ENCODE measurements at regions not wholly inside any gene's neighbourhood (a gene's known extent, or its start where the extent isn't known, plus 50 kb on each side); places are given as distances from the start of the nearest gene placed in this dataset.

DNA sequence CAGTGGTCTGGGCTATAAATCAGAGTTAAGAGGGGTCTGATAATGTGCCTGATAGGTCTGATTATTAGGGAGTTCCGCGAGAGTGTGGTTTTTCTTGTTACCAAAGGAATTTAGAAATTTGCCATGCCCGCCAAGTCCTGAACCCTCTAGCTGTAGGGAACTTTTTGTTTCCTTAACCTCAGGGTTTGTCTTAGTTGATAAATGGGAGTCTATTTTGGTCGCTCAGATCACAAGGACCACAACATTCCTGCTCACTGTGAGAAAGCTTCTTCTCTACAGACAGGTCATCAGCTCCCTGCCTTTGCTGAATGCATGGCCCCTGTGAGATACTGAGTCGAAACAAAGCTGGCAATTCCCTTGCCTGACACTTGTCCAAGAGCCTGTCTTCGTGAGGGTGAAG, 497.8 kb downstream of the HS3ST4 start:
- no peak for DNase-seq

- DNase-seq, result no peak
Measured at GRCh38 chr16:26194526-26194925, 502.8 kb downstream of the HS3ST4 start.

GRCh38 chr16:26195225-26195624, 503.5 kb downstream of the HS3ST4 start:
- no peak for DNase-seq

- DNase-seq, result no peak
Measured at GRCh38 chr16:26196310-26196709, 504.6 kb downstream of the HS3ST4 start.

DNA sequence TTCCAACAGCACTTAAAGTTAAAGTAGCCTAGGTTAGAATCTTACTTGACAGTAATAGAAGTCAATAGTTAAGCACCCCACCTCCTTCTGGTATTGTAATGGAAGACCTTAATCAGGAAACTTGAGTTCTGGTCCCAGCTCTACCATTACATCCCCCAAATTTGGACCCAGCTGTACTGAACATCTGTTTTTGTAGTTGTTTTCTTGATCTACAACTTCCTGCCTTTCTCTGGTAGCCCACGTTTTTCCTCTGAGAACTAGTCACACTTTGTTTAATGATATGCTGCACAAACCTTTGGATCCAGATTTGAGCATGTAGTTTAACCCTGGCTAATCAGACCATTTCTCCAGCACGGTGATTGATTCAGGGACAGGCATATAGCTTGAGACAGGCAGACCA, 505.0 kb downstream of the HS3ST4 start:
- DNase-seq, result no peak

DNA sequence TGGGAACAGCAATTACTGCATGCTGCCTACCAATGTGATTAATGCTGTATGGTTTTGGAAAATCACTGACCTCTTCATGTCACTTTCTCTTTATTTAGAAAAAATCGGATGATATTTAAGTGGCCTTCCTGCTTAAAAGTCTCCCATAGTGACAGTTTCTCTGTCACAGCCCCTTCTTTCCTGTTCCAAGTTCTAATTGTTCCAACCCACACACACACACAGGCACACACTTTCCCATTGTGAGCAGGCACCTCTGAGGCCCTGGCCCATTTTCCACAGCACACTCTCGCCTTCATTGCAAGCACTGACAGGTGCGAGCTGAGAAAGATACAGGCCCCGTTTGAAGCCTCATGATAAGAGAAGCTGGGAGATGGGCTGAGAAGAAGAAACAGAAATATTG, 505.9 kb downstream of the HS3ST4 start:
- DNase-seq, result no peak

GRCh38 chr16:26198221-26198620, 506.5 kb downstream of the HS3ST4 start:
- DNase-seq, result no peak

GRCh38 chr16:26204138-26204537, 512.4 kb downstream of the HS3ST4 start:
- DNase-seq, result no peak

DNA sequence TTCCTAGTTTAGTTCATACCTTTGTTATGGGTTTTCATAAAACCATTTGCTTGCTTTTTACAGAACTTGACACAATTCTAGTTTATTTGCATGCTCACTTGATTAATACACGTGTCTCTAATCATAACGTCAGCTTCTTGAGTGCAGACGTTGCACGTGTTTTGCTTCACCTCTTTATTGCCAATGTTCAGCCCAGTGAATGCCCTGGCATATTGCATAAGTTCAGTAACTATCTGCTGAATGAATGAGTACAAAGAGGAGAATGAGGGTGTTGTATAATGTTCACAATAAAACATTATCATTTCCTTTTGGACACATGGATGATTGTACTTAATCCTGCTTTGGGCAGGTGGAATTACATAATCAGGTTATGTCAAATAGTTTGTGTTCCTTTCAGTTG, 519.8 kb downstream of the HS3ST4 start:
- no peak for DNase-seq

GRCh38 chr16:26212599-26212998, 520.8 kb downstream of the HS3ST4 start:
- no peak for DNase-seq

DNA sequence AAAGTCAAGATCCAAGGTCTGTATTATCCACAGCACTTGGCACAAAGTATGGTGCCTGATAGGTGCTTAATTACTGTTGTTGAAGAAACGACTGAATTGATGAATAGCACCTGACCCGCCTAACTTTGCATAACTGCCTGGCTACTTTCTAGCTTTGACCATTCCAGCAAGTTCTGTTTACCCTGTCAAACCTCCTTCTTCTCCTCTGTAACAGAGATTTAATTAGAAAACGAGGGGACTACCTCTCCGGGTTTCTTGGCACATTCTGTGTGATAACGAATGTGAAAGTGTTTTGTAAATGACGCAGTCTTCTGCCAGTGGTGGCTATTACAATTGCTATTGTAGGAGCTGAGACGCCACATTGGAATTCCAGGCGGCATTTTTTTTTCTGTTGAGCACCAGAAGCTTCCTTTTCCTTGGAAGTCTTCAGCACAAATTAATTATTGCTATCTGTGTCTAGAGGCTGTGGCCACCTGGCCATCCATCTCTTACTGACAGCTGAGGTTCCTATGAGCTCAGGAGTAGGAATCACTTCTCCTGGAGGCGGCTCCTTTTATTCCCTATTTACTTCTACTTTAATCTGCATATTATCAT, 522.9 kb downstream of the HS3ST4 start:
- DNase-seq, result no peak

DNA sequence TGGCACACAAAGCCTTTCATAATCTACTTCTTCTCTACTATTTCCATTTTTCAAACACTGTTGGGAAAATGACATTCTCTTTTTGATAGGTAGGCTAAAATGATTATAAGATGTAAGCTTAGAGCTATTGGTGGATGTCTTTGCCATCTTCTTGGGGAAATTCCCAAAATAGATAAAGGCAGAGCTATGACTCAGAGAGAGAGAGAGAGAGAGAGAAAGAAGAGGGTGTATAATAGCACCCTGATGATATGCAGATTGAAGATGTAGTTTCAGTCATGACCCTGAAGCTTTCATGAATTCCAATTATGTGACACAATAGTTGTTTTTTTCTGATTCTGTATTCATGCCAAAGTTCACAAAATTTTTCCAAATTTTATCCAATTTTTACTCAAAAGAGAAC, 529.1 kb downstream of the HS3ST4 start:
- no peak for DNase-seq

DNA sequence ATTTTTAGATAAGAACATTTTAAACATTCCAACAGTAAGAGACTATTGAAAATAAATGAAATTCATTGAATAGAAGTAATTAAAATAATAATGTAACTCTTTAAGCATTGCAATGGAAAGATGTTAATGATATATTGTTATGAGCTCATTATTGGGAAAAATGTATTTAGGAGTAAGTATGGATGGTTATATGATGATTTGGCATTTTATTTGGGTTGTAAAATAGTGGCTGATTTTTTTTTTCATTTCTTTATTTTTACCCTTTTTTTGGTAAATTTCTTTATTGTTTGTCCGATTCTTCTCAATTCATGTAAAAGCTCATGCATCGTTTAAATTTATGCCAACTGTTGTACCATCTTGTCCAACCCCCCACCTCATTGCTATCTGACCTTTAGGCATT, 539.9 kb downstream of the HS3ST4 start:
- DNase-seq, result no peak

GRCh38 chr16:26240807-26241206, 549.0 kb downstream of the HS3ST4 start:
- DNase-seq, result no peak

GRCh38 chr16:26247063-26247462, 555.3 kb downstream of the HS3ST4 start:
- no peak for DNase-seq

DNA sequence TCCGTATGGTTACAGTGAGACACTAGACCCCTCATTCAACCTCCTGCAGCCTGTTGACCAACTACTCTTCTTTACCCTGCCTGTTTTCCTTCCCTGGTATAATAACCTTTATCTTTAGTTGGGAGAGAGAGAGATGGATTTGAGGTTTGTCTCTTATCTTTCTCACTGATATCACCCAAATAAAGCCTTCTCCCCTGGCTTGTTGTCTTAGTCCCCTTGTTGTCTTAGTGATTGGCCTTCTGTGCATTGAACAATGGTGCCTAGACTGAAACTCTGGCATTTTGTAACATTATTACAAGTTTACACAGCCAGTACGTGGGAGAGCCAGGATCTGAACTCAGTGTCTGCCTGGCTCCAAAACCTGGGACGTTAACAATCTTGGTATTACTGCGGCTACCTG, 560.8 kb downstream of the HS3ST4 start:
- DNase-seq, result no peak

DNA sequence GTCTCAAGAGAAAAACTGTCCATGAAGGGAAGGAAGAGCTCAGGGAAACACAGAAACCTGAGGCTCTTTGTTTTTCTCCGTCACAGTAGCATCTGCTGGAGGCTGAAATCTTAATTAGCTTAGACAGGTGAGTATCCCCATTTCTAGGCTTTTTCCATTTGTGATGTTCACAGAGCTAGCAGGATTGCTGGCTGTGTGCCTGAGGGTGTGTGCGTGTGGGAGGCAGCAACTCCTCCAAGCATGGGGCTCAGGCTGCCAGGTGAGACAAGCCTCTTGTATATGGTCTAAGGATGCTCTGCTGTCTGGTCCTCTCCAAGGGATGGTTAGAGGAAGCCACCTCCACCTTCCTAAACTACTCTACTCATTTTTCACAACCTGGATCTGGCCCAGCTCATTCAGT, 569.9 kb downstream of the HS3ST4 start:
- no peak for DNase-seq

DNA sequence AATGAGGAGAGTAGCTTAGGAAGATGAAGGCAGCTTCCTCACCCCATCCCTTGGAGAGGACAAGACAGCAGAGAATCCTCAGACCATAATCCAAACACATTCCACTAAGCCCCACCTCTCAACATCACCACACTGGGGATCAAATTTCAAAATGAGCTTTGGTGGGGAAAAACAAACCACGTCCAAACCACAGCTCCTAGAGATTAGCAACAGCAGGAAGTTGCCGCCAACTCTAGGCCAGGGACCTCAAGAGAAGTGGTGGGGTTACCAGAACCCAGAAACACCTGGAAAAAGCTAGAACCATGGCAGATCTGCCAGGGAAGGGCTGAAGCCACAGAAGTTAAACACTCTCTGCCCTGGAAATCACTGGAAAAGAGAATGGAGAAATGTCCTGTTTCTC, 571.6 kb downstream of the HS3ST4 start:
- no peak for DNase-seq

DNA sequence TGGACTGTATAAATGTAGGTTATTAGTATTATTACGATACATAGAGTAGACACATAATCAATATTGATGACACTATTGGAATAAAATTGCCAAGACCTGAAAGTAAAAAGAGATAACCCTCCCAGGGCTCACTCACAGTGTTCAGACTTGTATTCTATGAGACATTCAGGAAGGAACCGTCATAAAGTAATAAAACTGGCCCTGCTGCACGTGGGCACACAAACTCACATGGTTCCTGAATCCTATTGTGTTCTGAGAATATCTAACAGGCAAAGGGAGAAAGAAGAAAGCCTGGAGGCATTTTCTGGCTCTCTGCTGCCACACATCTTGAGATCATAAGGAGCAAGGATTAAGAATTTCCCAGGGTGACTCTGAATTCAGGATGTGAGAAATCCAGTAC, 575.9 kb downstream of the HS3ST4 start:
- no peak for DNase-seq

- DNase-seq, result no peak
Measured at GRCh38 chr16:26269673-26270072, 577.9 kb downstream of the HS3ST4 start.

GRCh38 chr16:26273607-26274006, 581.8 kb downstream of the HS3ST4 start:
- DNase-seq, result no peak

GRCh38 chr16:26275021-26275590, 583.3 kb downstream of the HS3ST4 start:
- DNase-seq, result no peak

GRCh38 chr16:26276289-26276688, 584.5 kb downstream of the HS3ST4 start:
- no peak for DNase-seq

DNA sequence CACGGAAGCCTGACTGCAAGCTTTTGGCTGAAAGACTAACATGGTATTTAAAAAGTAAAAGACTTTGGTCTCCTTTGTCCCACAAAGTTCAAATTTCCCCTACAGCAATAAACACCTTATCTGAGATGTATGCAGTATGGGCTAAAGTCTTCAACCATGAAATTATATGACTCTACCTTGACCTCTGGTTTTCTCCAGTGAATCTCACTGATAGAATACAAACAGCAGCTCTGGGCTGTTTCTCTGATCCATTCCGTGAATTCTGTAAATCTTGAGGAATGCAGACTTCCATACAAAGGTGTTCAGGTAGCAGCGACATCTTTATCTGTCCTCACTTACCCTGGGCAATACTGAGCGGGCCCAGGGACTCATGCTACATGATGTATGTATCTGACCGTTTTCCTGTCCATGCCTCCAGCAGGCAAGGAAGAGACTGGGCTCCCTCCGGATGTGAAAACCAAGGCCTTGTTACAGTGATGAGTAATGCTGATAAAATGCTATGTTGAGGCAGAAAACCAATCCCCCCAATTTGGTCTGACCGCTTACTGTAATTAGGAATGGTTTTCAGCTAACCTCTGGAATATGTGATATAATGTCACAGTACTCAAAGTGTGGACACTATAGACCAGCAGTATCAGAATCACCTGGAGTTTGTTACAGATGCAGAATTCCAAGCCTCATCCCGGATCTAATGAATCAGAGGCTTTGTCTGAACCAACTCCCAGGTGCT, 589.8 kb downstream of the HS3ST4 start:
- DNase-seq, result no peak

All from inflammatory macrophage (primary cell).